D341Med (cell line): ENCODE measurements at regions not wholly inside any gene's neighbourhood (a gene's known extent, or its start where the extent isn't known, plus 50 kb on each side); places are given as distances from the start of the nearest gene placed in this dataset.
A peak's percentile ranks its signal among the peaks of the same experiment; 100 is the strongest.

ENCODE experiments used
- DNase-seq: peaks from one replicate; pipeline ENCODE4 v3.0.0; 2012; ENCODE audit warnings: low spot score

DNA sequence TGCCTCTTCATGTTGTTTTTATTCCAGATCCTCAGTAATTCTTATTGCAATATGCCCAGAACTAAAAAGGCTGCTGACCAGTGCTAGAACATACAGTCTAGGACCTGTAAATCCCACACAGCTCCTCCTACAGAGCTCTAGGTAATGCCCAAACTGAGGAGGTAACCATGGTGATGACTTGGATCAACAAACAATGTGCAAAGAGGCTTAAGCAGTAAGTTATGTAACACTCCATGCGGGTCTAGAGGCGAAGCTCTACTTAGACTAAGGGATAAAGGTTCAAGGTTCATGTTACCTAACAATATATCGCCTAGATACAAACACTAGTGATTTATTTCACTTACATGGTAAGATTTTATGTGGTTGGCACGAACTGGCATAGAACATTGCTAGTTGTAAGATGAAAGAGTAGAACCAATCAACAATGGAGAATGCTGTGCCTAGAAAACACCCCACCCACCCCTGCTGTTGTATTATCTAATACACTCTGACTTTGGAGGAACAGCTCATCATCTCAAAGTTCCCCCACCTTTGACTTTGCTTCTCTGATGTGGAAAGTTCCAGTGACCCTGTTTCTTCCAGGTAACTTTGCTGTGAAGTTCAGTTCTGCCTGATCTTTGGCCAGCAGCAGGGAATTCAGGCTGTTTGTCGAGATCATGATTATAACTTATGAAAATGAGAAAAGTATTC, 242.4 kb downstream of the ALDH8A1 start:
- peak; percentile 50 for DNase-seq

DNA sequence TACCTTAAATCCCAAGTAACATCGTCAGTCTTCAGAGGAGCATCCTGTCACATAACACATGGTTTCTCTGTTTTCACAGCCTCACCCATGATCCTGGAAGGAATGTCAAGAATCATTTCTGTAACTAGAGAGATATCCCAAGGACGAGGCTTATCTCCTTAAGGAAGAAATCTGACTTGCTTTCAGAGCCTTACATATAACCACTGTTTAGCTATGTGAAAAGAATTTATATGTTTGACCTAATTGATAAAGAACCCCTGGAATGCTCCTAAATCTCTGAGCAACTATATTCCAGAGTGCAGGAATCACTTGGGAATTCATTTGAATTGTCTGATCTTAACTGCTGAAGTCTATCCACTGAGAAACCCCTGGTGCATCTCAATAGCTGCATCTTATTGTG, 243.1 kb downstream of the ALDH8A1 start:
- DNase-seq = no peak

DNA sequence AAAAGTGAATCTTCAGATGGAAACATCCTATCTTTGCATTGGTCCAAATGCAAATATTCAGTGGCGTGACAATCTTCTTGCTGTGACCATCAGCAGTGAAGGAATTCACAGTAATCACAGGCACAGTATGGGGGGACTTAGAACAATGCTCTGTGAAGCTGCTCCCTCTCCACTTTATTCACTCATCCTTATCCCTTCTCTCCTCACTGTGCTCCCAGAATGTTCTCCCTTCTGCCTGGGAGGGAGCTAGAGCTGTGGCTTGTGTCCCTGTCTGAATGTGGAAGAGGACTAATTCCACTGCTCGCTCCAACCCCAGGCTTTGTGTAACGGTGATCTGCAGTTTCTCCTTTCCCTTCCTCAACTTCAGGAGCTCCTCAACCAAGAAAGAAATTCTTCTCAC, 243.7 kb downstream of the ALDH8A1 start:
- DNase-seq = no peak

DNA sequence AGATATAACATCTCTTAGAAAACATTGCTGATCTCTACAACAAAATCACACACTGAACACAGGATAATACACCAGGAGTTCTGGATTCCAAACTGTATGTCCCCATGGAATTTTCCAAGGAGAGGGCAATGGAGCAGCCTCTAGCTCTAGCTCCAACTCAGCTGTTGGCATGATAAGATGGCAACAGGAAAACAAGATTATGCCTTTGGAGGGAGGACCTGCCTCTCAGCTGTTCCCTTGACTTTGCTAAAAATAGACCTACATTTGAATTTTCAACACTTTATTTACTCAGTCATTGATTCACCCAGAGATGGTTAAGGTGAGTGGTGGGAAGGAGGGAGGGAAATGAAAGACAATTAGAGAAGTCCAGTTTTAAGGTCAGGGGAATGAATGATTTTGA, 246.7 kb downstream of the ALDH8A1 start:
- DNase-seq = no peak

DNA sequence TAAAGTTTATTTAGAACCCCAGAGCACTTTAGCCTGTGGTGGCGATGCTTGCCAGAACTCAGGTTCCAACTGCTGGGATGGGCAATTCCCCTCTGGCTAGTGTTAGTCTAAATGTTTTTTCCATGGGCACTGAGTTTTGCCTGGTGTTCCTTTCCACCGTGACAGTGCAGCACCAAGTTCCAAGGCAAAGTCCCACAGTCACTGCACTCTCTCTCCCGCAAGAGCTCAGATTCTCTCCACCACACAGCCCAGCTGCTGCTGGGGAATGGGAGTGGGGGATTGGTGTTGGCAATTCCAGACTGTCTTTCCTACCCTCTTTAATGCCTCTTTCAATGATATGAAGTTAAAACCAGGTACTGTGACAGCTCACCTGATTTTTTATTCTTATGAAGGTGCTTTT, 247.6 kb downstream of the ALDH8A1 start:
- no peak for DNase-seq

DNA sequence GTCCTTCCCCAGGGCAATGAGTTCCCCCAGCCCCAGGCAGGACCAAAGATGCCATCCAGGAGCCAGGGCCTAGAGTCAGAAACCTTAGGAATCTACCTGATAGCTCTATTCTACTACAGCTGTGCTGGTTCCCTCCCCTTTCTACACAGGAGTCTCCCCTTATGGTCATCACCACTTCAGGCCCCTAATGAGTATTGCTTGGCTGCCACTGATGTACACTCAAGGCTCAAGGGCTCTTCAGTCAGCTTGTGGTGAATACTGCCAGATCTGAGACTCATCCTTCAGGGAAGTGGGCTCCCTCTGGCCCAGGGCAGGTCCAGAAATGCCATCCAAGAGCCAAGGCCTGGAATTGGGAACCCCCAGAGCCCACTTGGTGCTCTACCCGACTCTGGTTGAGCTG, 248.6 kb downstream of the ALDH8A1 start:
- DNase-seq = no peak

DNA sequence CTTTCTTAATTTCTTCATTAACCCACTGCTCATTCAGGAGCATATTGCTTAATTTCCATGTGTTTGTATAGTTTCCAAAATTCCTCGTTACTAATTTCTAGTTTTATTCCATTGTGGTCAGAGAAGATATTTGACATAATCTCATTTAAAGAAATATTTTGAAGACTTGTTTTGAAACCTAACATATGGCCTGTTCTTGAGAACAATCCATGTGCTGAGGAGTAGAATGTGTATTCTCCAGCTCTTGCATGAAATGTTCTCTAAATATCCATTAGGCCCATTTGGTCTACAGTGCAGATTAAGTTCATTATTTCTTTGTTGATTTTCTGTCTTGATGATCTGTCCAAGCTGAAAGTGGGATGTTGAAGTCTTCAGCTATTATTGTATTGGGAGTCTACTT, 251.7 kb downstream of the ALDH8A1 start:
- no peak for DNase-seq

DNA sequence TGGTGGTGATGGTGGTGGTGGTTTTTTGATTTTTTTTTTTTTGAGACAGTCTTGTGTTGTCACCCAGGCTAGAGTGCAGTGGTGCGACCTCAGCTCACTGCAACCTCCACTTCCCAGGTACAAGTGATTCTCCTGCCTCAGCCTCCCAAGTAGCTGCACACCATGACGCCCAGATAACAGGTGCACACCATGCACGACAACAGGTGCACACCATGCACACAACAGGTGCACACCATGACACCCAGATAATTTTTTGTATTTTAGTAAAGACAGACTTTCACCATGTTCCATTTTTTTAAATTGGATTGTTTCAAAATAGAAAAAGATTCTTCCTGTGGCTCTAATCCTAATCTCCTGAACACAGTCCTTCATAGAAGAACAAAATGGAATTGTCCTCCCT, 257.9 kb downstream of the ALDH8A1 start:
- DNase-seq = no peak

DNA sequence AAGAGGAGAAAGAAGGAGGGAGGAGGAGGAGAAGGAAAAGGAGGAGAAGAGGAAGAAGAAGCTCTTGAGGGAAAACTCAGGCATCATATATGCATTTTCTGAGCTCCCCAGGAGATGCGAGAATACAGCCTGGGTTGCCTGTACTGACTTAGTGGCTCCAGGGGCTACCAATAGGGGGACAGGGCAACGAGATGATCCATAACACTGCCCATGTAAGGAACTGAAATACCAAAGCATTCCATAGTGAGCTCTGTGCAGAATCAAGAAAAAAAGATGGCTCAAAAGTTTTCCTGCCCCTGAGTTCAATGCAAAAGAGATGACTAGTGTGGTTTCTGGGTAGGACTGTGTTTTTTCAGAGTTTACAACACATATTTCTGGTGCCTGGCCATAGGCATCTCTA, 258.7 kb downstream of the ALDH8A1 start:
- DNase-seq = no peak

DNA sequence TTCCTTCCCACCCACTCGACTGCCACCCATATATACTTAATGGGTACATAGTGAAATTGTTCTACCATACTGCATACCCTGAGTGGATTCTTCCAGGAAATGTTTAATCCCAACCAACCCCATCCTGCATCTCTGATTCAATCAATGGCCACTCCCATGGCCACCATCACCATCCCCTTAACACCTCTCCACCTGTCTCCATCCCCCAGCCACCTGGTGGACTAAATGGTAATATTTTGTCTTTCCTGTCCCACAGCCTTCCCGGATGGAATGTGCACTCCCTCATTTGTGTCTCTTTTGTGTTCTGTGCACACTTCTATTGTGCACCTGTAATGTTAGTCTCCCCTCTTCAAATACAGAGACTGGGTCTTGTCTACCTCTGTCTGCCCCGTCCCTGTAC, 259.9 kb downstream of the ALDH8A1 start:
- no peak for DNase-seq

DNA sequence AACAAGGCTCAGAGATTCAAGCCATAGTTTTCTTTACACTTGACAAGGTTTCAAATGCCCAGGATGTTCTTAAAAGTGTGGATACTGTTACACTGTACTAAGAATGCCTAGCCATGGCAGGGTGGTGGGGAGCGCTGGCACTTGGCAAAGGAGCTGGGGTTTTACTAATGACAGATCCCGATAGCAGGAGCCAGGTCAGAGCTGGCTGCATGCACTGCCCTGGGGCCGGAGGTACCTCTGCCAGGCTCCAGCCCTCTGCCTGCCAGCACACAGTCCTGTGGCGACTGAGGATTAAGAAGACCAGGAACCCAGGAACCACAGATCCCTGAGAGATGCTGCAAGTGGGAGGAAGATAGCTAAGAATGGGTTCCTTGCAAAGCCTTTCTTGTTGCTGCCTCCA, 260.3 kb downstream of the ALDH8A1 start:
- no peak for DNase-seq

DNA sequence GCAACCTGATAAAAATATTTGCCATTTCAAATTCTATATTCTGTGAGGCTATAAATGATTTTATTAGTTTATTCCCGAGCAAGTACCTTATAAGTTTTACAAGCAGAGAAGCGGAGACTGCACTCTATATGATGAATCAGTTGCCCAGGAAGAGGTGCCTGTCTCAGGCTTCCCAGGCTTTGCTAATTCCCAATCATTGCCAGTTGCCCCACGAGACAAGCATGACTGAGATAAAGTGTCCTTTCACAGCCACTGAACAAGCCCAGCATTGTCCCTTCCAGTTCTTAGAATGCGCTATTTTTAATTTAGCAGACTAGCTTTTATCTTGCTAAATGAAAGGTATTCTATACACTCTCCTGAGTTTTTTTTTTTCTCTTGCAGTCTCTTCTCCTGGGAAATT, 260.7 kb downstream of the ALDH8A1 start:
- DNase-seq = no peak

DNA sequence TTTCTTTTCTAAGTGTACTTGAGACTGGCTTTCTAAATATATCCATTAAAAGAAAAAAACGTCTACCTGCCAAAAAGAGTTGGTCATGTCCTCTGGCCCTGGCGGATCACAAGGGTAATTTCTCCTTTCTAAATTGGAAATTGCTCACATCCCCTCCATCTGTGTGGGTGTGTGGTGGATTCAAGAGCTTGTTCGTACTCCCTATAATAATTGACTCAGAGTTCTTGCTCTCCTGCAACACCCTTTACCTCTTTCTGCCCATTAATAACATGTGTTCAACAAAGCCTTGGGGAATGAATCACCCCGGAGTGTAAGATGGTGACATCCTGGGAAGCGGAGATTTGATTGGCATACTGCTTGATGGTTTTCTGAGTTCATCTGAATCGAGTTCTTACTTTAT, 263.8 kb downstream of the ALDH8A1 start:
- DNase-seq = no peak

DNA sequence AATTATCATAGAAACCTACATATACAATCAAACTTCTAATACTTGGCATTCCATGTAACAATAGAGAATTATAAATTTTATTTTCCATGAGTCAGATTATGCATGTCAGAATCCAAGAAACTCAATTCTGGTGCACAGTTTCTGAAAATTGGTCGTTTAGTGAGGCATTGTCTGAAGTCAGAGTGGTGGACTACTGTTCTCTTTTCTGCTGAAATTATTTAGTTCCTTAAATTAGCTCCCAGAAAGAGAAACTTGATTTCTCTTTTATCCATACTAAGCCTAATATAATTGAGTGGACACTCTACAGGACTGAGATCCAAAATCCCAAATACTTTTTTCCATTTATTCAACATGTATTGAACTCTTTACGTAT, 265.5 kb downstream of the ALDH8A1 start:
- no peak for DNase-seq

DNA sequence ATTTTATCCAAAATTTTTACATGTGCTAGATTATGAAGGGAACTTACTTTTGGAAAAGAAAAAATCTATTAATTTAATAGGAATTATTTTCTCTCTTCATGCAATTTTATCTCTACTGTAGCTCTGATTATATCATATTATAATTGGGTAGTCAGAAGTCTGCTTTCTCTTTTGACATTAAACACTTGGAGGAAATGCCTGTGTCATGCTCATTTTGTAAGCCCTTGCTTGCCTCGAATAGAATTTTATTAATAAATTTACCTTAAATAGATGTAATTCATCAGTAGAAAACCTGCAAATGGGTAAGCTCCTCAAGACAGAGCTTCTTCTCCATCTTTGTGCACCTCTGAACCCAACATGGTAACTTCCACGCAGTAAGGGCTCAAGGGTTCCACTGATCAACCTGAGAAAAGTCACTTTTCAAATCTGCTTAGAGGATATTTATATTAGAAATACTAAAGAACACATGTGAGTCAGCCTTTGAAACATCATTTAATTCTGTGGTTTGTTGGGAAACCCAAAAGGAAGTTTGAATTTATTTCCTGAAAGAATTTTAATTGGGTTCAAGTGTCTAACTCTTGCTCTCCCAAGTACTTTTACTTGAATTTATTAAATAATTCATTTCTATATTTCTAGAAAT, 266.0 kb downstream of the ALDH8A1 start:
- DNase-seq = no peak

DNA sequence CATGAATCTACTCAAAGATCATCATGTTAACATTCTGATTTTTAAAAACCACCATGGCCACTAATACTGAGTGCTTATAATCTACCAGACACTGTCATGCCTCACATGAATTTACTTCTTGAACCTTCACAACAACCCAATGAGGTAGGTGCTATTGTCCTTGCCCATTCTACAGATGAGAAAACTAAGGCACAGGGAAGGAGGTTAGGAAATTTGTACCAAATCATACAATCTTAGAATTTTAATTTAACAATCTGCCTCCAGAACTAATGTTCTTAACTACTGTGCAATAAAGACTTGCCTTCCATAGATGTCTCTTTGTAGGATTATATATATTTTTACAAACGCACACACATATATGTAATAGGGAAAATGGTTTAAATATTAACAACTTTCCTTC, 269.5 kb downstream of the ALDH8A1 start:
- DNase-seq = no peak

DNA sequence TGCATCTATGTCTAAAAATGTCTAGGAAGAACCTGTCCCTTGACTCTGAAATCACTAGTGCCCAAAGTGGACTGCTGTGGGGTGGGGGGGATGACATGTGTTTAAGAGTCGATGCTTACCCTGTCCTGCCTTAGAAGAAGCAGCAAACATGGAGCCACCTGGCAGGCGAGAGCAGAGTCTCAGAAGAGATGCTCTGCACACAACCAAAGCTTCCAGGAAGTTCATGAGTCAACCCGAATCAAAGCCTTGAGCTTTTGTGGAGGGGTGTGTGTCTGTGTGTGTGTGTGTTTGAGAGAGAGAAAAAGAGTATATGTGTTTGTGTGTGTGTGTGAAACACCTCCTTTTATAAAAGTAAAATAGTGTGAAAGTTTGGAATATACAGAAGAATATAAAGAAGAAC, 269.9 kb downstream of the ALDH8A1 start:
- DNase-seq = no peak

DNA sequence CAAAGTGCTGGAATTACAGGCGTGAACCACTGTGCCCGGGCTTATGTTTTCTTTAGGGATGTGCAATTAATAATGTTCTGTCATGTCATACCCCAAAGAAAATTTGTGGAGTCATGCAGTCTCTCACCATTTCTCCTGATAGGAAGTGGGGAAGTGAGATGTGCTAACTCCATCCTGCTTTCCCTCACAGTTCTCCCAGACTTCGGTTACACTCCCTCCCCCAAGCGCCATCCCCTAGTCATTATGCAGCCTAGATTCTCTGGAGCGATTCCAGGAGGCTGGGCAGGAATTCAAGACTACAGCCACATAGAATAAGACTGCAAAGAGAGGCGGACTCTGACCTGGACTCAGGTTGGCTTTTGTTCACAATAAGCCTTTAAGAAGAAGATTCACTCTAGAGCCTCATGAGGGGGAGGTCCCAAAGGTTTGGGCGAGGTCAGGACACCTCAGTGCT, 271.4 kb downstream of the ALDH8A1 start:
- no peak for DNase-seq

DNA sequence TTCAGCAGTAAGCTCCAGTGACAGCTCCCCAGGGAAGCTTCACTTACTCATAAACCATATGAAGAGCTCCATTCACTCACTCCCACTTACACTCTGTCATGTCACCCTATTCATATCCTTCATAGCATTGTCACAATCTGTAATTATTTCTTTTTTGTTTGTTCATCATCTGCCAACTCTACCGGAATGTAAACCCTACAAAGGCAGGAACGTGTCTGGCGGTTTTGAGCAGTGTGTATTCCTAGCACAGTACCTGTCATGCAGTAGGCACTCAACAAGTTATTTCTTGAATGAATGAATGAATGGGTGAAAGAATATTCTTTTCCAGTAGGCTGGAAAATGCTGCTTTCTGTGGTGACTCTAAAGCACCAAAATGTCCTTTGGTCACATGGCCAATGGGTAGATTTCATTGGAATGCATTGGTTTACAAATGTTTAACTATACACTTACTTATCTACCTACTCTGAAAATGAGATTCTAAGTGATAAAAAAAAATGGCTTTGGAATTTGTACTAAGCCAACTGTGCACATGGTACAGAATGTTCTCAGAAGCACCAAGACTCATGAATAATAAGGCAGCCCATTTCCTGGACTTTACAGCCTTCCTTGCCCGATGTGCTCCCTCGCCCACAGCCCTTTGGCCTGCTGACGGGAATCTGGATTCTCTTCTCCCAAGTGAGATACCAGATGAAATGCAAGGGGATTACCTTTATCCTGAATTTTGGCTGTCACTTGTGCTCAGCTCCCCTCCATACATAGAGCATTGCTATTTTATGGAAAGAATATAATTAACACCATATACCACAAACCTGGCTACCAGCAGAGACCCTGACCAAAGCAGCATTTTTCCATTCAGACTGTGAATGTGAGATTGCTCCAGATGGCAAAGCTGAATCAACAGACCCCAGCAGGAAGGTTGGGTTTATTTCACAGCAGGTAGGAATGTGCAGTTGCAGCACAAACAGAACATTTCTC, 273.3 kb downstream of the ALDH8A1 start:
- no peak for DNase-seq

DNA sequence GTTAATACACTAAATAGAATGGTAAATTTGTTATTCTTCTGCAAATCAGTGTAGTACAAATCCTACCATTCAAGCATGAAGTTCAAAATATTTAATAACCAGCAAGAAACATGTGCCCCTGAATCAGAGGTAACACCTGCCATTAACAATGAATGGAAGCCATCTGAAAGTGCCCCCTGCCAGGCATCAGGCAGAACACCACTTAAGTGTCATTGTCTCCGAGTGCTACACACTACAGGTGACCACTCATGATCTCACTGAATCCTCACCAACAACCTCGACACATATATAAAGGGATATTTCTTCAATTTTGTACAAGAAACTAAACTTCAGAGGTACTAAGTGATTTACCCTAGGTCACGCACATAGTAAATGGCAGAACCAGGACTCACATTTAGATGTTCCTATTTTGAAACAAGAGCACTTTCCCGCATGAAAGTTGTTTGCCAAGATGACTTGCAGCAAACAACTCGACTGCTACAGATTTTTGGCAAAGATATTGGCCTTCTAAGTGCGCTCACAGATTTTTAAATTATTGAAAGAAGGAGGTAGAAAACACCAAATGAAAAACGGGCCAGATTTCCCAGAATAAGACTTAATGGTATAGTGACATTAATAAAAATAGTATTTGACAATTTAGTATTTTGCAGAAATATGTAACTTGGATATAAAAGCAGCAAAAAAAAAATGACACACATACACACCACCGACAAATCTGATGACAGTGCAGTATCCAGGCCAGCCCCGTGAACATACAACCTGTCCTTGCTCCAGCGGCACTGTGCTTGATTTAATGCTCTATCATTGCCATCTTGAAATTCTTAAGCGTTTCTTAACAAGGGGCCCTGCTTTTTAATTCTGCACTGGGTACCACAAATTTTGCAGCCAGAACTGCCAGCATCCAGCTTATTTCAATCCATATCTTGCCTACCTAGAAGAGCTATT, 274.5 kb downstream of the ALDH8A1 start:
- DNase-seq = no peak

DNA sequence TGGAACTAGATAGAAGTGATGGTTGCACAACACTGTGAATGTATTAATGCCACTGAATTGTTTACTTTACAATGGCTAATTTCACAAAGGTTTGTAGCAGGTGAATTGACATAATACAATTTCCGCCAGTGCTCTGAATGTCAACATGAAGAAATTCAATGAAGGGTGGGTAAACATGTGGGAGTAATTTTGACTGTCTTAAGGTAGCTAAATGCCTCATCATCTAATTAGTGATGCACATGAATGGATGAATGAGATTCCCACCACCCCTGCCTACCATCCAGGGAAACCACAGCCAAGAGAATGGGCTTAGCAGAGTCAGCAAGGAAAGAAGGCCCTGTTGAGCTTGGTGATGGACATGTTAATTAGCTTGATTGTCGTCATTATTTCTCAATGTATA, 275.3 kb downstream of the ALDH8A1 start:
- DNase-seq = no peak

DNA sequence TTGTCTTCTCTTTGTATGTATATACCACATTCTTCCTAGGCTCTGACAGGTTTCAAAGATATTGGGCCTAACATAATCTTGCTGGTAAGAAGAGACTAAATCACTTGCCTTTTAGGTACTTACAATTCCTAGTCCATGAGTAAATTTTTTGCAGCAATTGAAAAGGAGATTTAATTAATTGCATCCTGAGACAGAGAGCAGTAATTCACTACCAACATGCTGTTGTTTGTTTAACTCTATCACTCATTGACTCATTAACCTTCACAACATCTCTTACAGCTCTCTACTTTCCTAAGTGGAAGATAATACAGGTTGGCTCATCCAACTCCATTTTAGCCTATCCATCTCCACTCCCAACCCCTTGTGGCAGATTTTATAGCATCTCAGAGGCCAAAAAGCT, 280.4 kb downstream of the ALDH8A1 start:
- no peak for DNase-seq
